Spleen (tissue), 11 donors: ENCODE measurements at regions not wholly inside any gene's neighbourhood (a gene's known extent, or its start where the extent isn't known, plus 50 kb on each side); places are given as distances from the start of the nearest gene placed in this dataset.

ENCODE experiments used
- DNase-seq: peaks from one replicate; pipeline ENCODE4 v3.0.0-alpha.2; 2020
- H3K27ac ChIP-seq, 8 donors: fragments of 200-600 bp; sonication (generic) in 7 of 8; 1 replicate in 4 of 8; 2 replicates in 4 of 8; pipeline versions ENCODE4 v1.5.0 to v1.8.0; 2016 to 2021; ENCODE audit warnings: inconsistent platforms in 4 of 8, mild to moderate bottlenecking in 4 of 8, moderate library complexity in 1 of 8
- H3K27me3 ChIP-seq, 7 donors: fragments of 200-600 bp; sonication (generic) in 6 of 7; replicated peaks in 1 of 7; 1 replicate in 4 of 7; 2 replicates in 3 of 7; pipeline versions ENCODE4 v1.5.0 to v1.8.0; 2016 to 2021; ENCODE audit warnings: inconsistent platforms in 3 of 7, mild to moderate bottlenecking in 1 of 7
- H3K36me3 ChIP-seq, 6 donors: fragments of 200-600 bp; sonication (generic) in 5 of 6; 1 replicate in 4 of 6; 2 replicates in 2 of 6; pipeline versions ENCODE4 v1.5.0 to v1.8.0; 2016 to 2021; ENCODE audit warnings: inconsistent platforms in 2 of 6
- H3K4me1 ChIP-seq, 6 donors: fragments of 200-600 bp; sonication (generic) in 5 of 6; 1 replicate in 3 of 6; 2 replicates in 3 of 6; pipeline versions ENCODE4 v1.5.0 to v1.8.0; 2016 to 2021; ENCODE audit warnings: inconsistent platforms in 3 of 6
- H3K4me3 ChIP-seq, 8 donors: fragments of 200-600 bp; sonication (generic) in 7 of 8; 1 replicate in 4 of 8; 2 replicates in 4 of 8; pipeline versions ENCODE4 v1.5.0 to v1.8.0; 2016 to 2021; ENCODE audit warnings: inconsistent platforms in 4 of 8, mild to moderate bottlenecking in 4 of 8, moderate library complexity in 2 of 8
- H3K9me3 ChIP-seq, 8 donors: fragments of 200-600 bp; sonication (generic) in 7 of 8; 1 replicate in 4 of 8; 2 replicates in 4 of 8; pipeline versions ENCODE4 v1.5.0 to v1.8.0; 2016 to 2021; ENCODE audit warnings: inconsistent platforms in 4 of 8
- POLR2A ChIP-seq, 3 donors: fragments of 450-650 bp; IDR thresholded peaks; one replicate each; pipeline ENCODE4 v1.5.1; 2017; ENCODE audit warnings: antibody characterized with exemption in 3 of 3, mild to moderate bottlenecking in 1 of 3
- POLR2AphosphoS5 ChIP-seq, 3 donors: sonication (generic); formaldehyde crosslinking; IDR thresholded peaks; one replicate each; pipeline ENCODE4 v1.5.1; 2017; ENCODE audit warnings: antibody characterized with exemption in 3 of 3
- WGBS, 5 donors: extraction: QIAGEN DNeasy Blood & Tissue Kit in 3 of 5; methylation state at CpG; one replicate each; pipeline versions ENCODE4 v1.1.5 to v1.1.7; 2013 to 2018; 5-methylcytosine and 5-hydroxymethylcytosine counted together
- intact Hi-C: fragments of 100-400 bp; cut with DNase I; formaldehyde crosslinking; loops from one replicate; pipeline ENCODE4 v1.15.0; 2023; ENCODE audit warnings: low total_unique reads
- TF ChIP-seq, protein P1 (sequence below), 11 experiments: fragments of 200-600 bp in 7 of 11; fragments of 450-650 bp in 4 of 11; sonication (generic) in 4 of 11; IDR thresholded peaks in 8 of 11; conservative IDR thresholded peaks in 3 of 11; 1 replicate in 7 of 11; 2 replicates in 4 of 11; pipeline versions ENCODE4 v1.4.0 to v1.8.0; 2016 to 2021; ENCODE audit warnings: antibody characterized with exemption in 11 of 11, inconsistent platforms in 4 of 11, mild to moderate bottlenecking in 1 of 11
- donor health status: healthy with polysubstance abuse.
- donor health status: DM: no; HTN: no; CAD: no; lungs with moderate emphysema.
- donor health status: DM: no; HTN: no; CAD: no.
- donor health status: Bipolar disorder and iron deficiency.
- donor health status: healthy.
- donor health status: DM: no; HTN: no; CAD: no.
- donor health status: DM: yes; HTN: yes; CAD: no.

DNA sequence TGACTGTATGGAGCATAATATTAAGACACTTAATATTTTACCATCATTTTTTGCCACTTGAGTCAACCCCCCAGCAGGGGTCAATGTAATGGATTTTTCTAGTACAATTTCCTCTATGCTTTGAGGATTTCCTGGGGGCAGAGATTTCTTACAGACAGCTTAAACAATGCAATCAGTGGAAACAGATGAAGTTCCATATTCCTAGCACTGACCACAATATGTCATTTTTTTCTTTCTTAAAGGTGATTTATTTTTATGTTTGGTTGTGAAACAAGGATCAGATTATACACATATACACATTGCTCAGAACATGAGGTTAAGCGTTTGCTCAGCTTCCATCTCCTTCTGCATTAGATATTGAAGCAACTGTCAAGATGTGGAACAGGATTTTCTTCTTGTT is 82.0 kb upstream of the ID4 start:
- Histone ChIP-seq H3K36me3 (no peaks in the 10 kb centered on the region), H3K4me1 (no peaks in the 10 kb centered on the region), H3K27ac (no peak overlapping the region), H3K9me3 (no peaks in the 10 kb centered on the region), H3K4me3 (no peak overlapping the region), H3K27me3 (no peaks in the 10 kb centered on the region)
- DNase-seq, result no peak
- intact Hi-C loops, result no loop called here
- TF ChIP-seq POLR2A (IDR thresholded peaks at IDR 0.05) (no peak), POLR2AphosphoS5 (IDR thresholded peaks at IDR 0.05) (no peak)
- TF ChIP-seq, protein P1, sequence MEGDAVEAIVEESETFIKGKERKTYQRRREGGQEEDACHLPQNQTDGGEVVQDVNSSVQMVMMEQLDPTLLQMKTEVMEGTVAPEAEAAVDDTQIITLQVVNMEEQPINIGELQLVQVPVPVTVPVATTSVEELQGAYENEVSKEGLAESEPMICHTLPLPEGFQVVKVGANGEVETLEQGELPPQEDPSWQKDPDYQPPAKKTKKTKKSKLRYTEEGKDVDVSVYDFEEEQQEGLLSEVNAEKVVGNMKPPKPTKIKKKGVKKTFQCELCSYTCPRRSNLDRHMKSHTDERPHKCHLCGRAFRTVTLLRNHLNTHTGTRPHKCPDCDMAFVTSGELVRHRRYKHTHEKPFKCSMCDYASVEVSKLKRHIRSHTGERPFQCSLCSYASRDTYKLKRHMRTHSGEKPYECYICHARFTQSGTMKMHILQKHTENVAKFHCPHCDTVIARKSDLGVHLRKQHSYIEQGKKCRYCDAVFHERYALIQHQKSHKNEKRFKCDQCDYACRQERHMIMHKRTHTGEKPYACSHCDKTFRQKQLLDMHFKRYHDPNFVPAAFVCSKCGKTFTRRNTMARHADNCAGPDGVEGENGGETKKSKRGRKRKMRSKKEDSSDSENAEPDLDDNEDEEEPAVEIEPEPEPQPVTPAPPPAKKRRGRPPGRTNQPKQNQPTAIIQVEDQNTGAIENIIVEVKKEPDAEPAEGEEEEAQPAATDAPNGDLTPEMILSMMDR (IDR thresholded peaks at IDR 0.05 in 8 of 11, conservative IDR thresholded peaks at IDR 0.05 in 3 of 11), result no peak
- WGBS, 5 donors, result 2 to 48% (median 28%) methylated on average over 1 of the region's 1 CpG

DNA sequence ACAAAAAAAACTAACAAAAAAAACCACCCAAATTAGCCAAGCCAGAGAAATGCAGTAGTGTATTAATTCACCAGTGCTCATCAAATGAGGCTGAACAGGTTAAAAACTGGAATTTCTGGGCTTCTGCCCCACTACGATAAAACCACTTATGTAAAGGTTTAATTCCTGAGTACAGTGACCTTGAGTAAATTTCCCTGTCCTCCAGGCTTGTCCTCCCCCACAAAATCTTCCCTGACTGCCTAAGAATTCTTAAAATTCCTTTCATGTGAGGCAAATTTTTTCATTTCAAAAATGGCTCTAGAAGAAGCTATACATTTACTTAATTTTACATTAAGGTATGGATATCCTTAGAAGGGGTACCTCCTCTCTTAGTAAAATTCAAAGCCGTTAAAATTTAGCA is 80.1 kb upstream of the ID4 start:
- intact Hi-C loops, result no loop called here
- no peak overlapping the region for H3K4me3 ChIP-seq
- TF ChIP-seq, protein P1 (IDR thresholded peaks at IDR 0.05 in 8 of 11, conservative IDR thresholded peaks at IDR 0.05 in 3 of 11), result no peak
- TF ChIP-seq POLR2AphosphoS5 (IDR thresholded peaks at IDR 0.05) (no peak), POLR2A (IDR thresholded peaks at IDR 0.05) (no peak)

DNA sequence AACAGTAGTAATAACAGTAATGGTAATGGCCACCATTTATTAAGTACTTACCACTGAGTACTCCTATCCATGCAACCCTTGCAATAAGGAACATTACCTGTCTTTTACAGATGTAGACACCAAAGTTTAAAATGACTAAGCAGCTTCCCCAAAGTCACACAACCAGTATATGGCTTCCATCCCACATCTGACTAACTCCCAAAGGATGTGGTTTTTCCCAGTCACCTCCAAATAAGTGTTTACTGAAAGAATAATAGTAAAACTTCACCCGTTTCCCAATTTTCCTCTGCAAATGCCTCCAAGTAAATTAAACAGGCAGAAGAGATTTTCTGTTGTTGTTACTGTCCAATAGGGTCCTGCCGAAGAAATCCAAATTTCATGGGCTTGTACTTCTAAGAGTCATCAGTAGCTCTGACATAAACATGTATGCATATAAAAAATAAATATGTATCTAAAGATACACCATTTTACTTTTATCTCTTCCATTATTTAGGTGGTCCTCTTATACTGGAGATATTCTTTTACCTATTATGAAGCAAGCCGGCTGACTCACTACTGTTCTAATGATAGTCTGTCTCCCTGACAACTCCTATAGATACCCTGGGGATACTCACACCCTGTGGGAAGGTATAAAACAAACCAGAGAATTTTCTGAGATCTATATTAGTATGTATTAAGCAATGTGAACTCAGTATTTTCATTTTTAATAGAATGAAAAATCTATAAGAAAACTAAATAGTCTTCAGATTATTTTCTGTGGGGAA is 77.9 kb upstream of the ID4 start:
- H3K4me1 ChIP-seq, result no peaks in the 10 kb centered on the region
- DNase-seq, result no peak
- H3K27me3 ChIP-seq, result no peaks in the 10 kb centered on the region
- 83 to 92% (median 84%) methylated on average over 3 of the region's 3 CpGs for WGBS, 5 donors
- no peak overlapping the region for H3K4me3 ChIP-seq
- no peaks in the 10 kb centered on the region for H3K36me3 ChIP-seq
- intact Hi-C loops, result no loop called here
- H3K9me3 ChIP-seq, result peaks cover 0 to 3% (median 0%) of the 10 kb centered on the region in 8 donors
- TF ChIP-seq POLR2AphosphoS5 (IDR thresholded peaks at IDR 0.05), result no peak
- TF ChIP-seq, protein P1 (IDR thresholded peaks at IDR 0.05 in 8 of 11, conservative IDR thresholded peaks at IDR 0.05 in 3 of 11), result no peak
- no peak for TF ChIP-seq POLR2A (IDR thresholded peaks at IDR 0.05)
- no peak overlapping the region for H3K27ac ChIP-seq

More for the DNA sequence above, 80.1 kb upstream of the ID4 start:
- DNase-seq, result no peak
- H3K27ac ChIP-seq, result no peak overlapping the region
- no peaks in the 10 kb centered on the region for H3K27me3 ChIP-seq
- no peaks in the 10 kb centered on the region for H3K4me1 ChIP-seq
- WGBS, 5 donors, result 69 to 79% (median 73%) methylated on average over 2 of the region's 2 CpGs
- no peaks in the 10 kb centered on the region for H3K36me3 ChIP-seq
- no peaks in the 10 kb centered on the region for H3K9me3 ChIP-seq

DNA sequence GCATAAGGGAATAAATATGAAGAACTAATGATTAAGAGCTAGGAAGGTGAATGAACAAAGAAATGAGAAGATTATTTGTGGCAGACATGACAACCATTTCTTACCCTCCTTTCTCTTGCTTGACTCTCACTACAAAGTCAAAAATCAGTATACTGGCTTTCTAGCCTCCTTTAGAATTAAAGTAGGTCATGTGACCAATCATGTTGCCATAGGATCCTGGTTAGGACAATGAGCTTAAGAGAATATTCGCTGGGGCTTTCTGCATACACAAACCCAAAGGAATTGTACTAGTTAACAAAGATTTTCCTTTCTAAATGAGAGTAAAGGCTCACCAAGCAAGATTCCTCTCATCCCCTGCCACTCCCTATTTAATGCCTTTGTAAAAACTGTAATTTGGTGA is 76.0 kb upstream of the ID4 start:
- TF ChIP-seq POLR2AphosphoS5 (IDR thresholded peaks at IDR 0.05), result no peak
- TF ChIP-seq, protein P1 (IDR thresholded peaks at IDR 0.05 in 8 of 11, conservative IDR thresholded peaks at IDR 0.05 in 3 of 11), result no peak
- no peak for TF ChIP-seq POLR2A (IDR thresholded peaks at IDR 0.05)
- Histone ChIP-seq H3K27ac (no peak overlapping the region), H3K27me3 (no peaks in the 10 kb centered on the region), H3K4me3 (no peak overlapping the region), H3K36me3 (no peaks in the 10 kb centered on the region), H3K9me3 (peaks cover 0 to 7% (median 0%) of the 10 kb centered on the region in 8 donors), H3K4me1 (no peaks in the 10 kb centered on the region)
- 73 to 81% (median 75%) methylated on average over 1 of the region's 1 CpG for WGBS, 5 donors
- DNase-seq, result no peak
- intact Hi-C loops, result no loop called here
